Femur (tissue), 1 donor: ENCODE measurements at regions not wholly inside any gene's neighbourhood (a gene's known extent, or its start where the extent isn't known, plus 50 kb on each side); places are given as distances from the start of the nearest gene placed in this dataset.
"Not testable (repeated sequence)": the region's sequence is repeated elsewhere in the genome, so short reads cannot be mapped to it uniquely, and the experiment has no call there.

ENCODE experiments used
- DNase-seq: peaks from one replicate; pipeline ENCODE4 v3.0.0-alpha.2; 2017

DNA sequence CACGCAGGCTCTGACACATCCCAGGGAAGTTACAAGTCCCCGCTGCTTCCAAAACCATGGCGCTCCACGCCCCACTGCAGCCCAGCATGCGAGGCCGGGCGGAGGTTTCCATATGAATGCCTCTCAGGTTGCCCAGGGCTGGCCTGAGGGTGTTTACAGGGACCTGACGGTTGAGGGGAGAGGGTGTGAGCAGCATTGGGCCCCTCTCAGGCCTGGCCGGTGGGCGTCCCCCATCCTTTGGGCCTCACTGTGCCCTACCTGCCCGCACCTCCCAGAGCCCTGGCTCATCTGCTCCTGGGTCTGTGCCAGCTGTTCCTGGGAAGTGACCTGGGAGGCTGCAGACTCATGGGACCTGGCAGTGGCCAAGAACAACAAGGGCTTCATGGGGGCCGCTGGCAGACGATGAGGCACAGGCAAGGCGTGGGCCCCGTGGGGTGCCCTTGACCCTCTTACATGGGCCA, 173.5 kb downstream of the C16orf95 start:
- DNase-seq = no peak

DNA sequence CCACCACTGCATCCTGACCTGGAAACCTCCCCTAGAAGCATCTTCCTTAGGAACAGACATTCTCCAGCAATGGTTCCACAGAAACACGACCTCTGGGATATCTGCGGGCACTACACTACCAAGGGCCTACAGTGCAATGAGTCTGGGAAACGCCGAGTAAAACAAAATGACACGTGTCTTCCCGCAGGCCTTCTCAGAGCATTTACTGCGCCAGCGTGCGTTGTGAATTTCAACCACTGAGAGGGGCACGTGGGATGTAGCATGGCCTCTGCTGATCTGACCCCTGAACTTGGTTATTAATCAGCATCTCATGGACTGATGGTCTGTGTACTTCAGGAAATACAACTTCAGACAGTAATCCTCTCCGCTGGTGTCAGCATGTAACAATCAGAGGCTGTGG, 173.0 kb downstream of the C16orf95 start:
- DNase-seq = no peak

DNA sequence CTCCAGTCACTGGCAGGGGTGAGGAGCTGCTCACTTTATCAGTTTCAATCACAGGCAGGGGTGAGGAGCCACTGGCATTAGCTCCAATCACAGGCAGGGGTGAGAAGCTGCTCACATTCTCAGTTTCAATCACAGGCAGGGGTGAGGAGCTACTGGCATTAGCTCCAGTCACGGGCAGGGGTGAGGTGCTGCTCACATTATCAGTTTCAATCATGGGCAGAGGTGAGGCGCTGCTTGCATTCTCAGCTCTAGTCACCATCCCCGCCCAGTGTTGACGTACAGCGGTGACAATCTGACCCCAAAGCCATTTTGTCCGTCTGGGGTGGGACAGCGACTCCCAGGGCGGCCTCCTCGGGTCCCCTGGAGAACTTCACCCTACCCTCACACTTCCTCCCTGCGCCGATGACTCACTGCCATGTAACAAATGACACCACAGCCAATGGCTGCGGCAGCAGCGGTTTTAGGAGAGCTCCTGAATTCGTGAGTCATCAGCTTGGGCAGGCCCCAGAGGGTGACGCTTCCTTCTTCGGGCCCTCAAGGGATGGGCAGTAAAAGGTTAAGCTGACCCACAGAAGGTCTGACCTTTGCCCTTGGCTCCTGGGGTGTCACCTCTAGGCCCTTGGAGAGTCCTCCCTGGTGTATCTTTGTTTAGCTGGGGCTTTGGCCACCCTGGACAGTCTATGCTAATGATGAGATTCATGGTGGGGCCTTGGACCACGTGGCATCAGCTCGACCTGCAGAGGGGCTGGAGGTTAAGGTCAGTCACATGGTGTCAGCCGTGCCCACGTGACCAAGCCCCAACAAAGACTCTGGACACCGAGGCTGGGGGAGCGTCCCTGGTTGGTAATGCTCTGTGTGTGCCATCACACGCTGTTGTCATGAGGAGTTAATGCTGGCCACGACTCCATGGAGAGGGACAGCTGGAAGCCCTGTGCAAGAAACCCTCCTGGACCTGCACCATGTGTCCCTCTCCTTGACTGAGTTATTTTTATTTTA, 171.7 kb downstream of the C16orf95 start:
- no peak for DNase-seq

GRCh38 chr16:87146676-87147075, 170.5 kb downstream of the C16orf95 start:
- no peak for DNase-seq

- no peak for DNase-seq
These were observed 168.1 kb downstream of the C16orf95 start for GRCh38 chr16:87149051-87149450.

DNA sequence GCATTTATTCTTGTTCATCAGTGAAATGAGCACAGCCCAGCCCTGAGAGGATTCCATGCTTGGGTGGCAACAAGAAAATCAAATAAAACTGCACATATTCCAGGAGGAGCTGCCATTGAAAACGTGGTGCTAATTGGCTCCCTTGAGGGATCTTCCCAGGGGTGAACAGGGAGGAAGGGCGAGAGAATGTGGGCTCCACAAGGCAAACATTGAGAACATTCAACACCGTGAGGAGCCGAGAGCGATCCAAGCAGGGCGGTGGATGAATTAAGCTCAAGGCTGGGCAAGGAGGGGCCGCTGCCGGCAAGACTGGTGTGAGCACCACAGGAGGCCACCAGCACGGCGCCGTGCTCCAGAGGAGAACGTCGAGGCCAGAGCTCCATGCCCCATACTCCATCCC, 166.9 kb downstream of the C16orf95 start:
- no peak for DNase-seq

DNA sequence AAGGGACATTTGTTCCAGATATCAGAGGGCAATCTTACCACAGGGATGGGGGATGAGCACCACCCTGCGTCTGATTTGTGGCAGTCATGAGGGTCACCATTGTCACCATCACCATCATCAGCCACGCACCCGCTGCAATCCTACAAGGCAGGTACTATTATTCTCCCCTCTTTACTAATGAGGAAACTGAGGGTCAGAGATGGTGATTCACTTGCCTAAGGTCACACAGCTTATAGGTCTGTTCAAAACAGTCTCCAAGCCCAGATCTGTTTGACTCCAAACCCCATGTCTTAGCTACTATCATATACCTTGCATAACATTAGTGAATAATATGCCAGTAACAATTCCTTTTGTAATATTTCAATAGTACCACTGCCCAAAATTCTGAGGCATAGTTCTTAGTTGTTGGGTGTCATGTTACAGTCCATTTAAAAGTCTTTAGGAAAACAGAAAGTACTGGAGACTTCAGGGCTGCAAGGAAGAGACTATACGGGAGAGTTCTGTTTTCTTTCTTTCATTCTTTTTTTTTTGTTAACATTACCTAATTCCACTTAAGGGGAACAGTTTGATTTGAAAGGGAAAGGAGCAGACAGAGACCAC, 166.4 kb downstream of the C16orf95 start:
- DNase-seq = no peak

- DNase-seq = no peak
These were observed 164.9 kb downstream of the C16orf95 start for GRCh38 chr16:87152221-87152755.

DNA sequence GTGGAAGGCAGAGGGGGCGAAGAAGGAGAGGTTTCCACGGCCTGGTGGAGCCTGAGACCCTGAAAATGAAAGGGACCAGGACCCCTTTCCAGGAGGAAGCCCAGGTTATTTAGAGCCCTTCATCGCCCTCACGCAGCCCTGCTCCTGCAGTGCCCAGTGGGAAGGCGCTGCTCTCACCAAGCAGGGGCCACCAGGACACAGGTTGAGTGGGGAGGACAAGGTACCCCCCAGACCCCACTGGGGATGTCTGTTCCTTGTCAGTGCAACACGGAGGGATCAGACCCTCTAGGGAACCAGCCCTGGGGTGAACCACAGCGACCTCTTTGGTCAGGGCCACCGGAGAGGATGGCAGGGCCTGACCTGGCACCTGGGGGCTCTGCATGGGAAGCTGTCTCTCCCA, 163.9 kb downstream of the C16orf95 start:
- DNase-seq = no peak

GRCh38 chr16:87155315-87155714, 161.9 kb downstream of the C16orf95 start:
- not testable (repeated sequence) for DNase-seq

- DNase-seq = no peak
These were observed 161.0 kb downstream of the C16orf95 start for GRCh38 chr16:87156195-87156594.

DNA sequence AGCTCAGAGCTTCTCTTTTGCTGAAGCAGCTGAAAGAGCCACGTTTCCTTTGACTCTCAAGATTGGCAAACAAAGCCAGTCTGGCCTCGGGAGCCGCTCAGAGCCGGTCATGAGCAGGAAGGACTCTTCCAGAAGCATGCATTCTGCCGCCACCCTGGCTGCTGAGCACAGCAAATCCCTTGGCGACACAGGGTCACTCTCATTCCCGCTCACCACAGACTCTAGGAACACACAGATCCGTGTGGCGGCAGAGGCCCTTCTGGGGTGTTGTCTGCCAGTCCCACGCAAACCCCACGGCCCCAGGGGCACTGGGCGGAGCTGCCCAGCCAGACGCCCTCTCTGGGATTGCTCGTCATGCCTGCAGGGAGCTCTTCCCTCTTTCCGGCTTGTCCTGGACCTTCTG, 157.0 kb downstream of the C16orf95 start:
- peak; percentile 67 for DNase-seq

GRCh38 chr16:87160701-87161337, 156.4 kb downstream of the C16orf95 start:
- DNase-seq = peak; percentile 63

DNA sequence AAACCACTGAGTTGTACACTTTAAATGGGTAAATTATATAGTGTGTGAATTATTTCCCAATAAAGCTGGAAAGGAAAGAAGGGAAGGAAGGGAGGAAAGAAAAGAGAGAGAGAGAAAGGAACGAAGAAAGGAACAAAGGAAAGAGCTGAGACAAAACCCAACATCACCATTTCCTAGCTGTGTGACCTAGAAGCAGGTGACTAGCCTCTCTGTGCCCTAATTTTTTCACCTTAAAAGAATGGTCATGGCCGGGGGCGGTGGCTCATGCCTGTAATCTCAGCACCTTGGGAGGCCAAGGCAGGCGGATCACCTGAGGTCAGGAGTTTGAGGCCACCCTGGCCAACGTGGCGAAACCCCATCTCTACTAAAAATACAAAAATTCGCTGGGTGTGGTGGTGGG, 155.8 kb downstream of the C16orf95 start:
- not testable (repeated sequence) for DNase-seq

GRCh38 chr16:87161822-87162676, 155.1 kb downstream of the C16orf95 start:
- DNase-seq = no peak

GRCh38 chr16:87162799-87163198, 154.4 kb downstream of the C16orf95 start:
- not testable (repeated sequence) for DNase-seq

DNA sequence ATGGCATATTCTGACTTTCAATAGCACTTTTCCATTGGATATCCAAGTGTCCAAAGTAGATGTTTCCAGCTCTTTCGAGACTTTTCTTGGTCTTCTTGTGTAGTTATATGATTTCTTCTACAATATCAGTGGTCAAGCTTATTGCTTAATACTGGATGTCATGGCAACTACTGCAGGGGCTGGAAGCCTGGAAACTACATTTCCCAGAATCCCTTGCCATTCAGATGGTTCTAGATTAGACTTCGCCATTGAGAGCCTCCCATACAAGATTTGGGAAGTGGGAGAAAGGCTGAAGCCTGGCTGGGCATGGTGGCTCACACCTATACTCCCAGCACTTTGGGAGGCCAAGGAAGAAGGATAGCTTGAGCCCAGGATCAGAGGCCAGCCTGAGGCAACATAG, 153.6 kb downstream of the C16orf95 start:
- DNase-seq = no peak

DNA sequence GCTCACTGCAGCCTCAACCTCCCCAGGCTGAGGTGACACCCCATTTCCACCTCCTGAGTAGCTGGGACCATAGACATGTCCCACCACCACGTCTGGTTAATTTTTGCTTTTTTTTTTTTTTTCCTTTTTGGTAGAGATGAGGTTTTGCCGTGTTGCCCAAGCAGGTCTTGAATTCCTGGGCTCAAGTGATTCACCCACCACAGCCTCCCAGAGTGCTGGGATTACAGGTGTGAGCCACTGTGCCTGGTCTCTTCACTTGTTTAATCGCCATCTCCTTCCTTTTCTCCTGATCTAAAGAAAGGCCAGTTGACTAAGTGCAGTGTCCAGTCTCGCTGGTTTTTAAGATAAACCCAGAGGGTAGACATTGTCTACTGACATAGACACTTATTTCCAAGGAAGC, 152.0 kb downstream of the C16orf95 start:
- DNase-seq = no peak

DNA sequence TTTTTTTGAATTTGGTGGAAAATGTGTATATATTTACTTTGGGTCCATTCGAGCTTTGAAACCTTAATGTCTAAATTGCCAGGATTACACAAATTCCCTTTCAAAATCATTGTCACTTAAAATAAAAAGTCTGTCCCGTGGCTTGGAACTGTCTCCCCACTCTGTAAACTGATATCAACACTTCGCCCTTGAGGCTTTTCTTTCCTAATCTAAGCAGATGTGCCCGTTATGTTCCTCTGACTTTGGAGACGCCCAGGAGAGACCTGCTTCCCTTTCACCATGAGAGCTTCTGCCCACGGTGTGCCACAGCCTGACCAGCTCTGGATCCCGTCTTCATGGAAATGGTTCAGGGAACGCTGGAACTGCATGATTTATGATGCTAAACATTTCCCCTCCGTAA, 151.3 kb downstream of the C16orf95 start:
- DNase-seq = no peak

DNA sequence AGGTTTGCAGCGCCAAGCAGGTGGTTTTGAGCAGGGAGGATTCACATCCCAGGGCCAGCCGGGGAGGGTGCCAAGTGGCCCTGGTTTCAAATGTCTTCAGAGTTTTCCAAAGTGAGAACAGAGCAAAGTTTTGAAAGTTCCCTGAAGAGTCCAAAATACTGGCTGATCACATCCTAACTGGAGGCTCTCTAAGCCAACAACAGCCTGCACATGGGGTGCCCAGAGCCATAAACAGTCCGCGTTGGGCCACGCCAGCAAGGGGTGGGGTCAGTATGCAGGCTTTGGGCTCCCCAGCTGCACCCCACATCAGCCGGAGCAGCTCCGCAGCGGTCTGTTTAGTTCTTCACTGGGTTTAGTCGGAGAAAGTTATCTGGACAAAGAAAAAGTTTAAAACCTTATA, 150.9 kb downstream of the C16orf95 start:
- no peak for DNase-seq

GRCh38 chr16:87166934-87167333, 150.3 kb downstream of the C16orf95 start:
- no peak for DNase-seq

GRCh38 chr16:87169509-87169995, 147.6 kb downstream of the C16orf95 start:
- no peak for DNase-seq
